ENCODE measurements at regions not wholly inside any gene's neighbourhood (a gene's known extent, or its start where the extent isn't known, plus 50 kb on each side); places are given as distances from the start of the nearest gene placed in this dataset.

- CTCF ChIA-PET, result no interaction called here
- no peaks in the 10 kb centered on the region for H3K27me3 ChIP-seq (replicated peaks in 1 of 2; ENCODE audit: control insufficient read depth in 2 of 2, insufficient read depth in 2 of 2, low read length in 1 of 2)
- no peaks in the 10 kb centered on the region for H4K20me1 ChIP-seq (ENCODE audit: control insufficient read depth, insufficient read depth)
- in situ Hi-C loops (cut with MboI) (no loop called here), intact Hi-C loops (cut with micrococcal nuclease; ENCODE audit: unreplicated experiment) (no loop called here)
- FAIRE-seq (no peak), ATAC-seq (no peak), DNase-seq (ENCODE audit: low read depth, low spot score) (no peak)
- no peak overlapping the region for H3K9ac ChIP-seq (ENCODE audit: control insufficient read depth, insufficient read depth, low read length)
- H3K27ac ChIP-seq (ENCODE audit: control insufficient read depth, insufficient read depth), result no peak overlapping the region
- H3K4me1 ChIP-seq (ENCODE audit: control insufficient read depth, insufficient read depth, low read length), result no peaks in the 10 kb centered on the region
- no peaks in the 10 kb centered on the region for H3K9me3 ChIP-seq (replicated peaks; ENCODE audit: control insufficient read depth, insufficient read depth, low read length)
- no peak overlapping the region for H2AFZ ChIP-seq (ENCODE audit: control insufficient read depth, low read depth, low read length)
- no peaks in the 10 kb centered on the region for H3K36me3 ChIP-seq (ENCODE audit: control insufficient read depth in 2 of 2, insufficient read depth in 2 of 2, low read length in 1 of 2)
- H3K4me2 ChIP-seq (ENCODE audit: control insufficient read depth, insufficient read depth), result no peak overlapping the region
- no peaks in the 10 kb centered on the region for H3K79me2 ChIP-seq (ENCODE audit: control insufficient read depth, insufficient read depth, low read length)
- SMC1A ChIA-PET (ENCODE audit: uncharacterized antibody, unreplicated experiment), result no interaction called here
- TF ChIP-seq YY1 (IDR thresholded peaks at IDR 0.05; ENCODE audit: low read depth, low read length) (no peak), MTA2 (IDR thresholded peaks at IDR 0.05; ENCODE audit: low read depth) (no peak), DPF2 (IDR thresholded peaks at IDR 0.05) (no peak), LARP7 (IDR thresholded peaks at IDR 0.05) (no peak), IRF5 (IDR thresholded peaks at IDR 0.05; ENCODE audit: borderline replicate concordance) (no peak), MYC (IDR thresholded peaks at IDR 0.05; ENCODE audit: insufficient read depth, insufficient read length, insufficient replicate concordance, low read length, severe bottlenecking) (no peak), ZNF687 (IDR thresholded peaks at IDR 0.05) (no peak), CHD4 (IDR thresholded peaks at IDR 0.05) (no peak), EZH2 (IDR thresholded peaks at IDR 0.05; ENCODE audit: borderline replicate concordance, control insufficient read depth, low read depth, low read length) (no peak), ZNF207 (IDR thresholded peaks at IDR 0.05; ENCODE audit: borderline replicate concordance) (no peak), MTA3 (IDR thresholded peaks at IDR 0.05; ENCODE audit: borderline replicate concordance, low read length) (no peak), ATF3 (IDR thresholded peaks at IDR 0.05; ENCODE audit: borderline replicate concordance, extremely low read depth, low read depth, low read length) (no peak), E2F8 (IDR thresholded peaks at IDR 0.05; ENCODE audit: low read depth, partially characterized antibody) (no peak), NFXL1 (IDR thresholded peaks at IDR 0.05; ENCODE audit: borderline replicate concordance) (no peak), KDM1A (IDR thresholded peaks at IDR 0.05; ENCODE audit: borderline replicate concordance) (no peak), IKZF2 (IDR thresholded peaks at IDR 0.05) (no peak), SMC3 (IDR thresholded peaks at IDR 0.05; ENCODE audit: borderline replicate concordance, low read length) (no peak), KLF5 (IDR thresholded peaks at IDR 0.05; ENCODE audit: partially characterized antibody) (no peak)
- POLR2A ChIA-PET, result no interaction called here
- no peak overlapping the region for H3K4me3 ChIP-seq
- WGBS (ENCODE audit: insufficient coverage, insufficient replicate concordance, low lambda C conversion rate, missing lambda C conversion rate), result 42% methylated on average over 4 of the region's 5 CpGs
- BruUV-seq (replicated peaks), result no TSS peak
- RAD21 ChIA-PET (ENCODE audit: unreplicated experiment), result no interaction called here
Observed at GRCh38 chr2:193154076-193154475, 959.3 kb upstream of the TMEFF2 start.

All from GM12878 (cell line).